ENCODE measurements at regions not wholly inside any gene's neighbourhood (a gene's known extent, or its start where the extent isn't known, plus 50 kb on each side); places are given as distances from the start of the nearest gene placed in this dataset.

DNA sequence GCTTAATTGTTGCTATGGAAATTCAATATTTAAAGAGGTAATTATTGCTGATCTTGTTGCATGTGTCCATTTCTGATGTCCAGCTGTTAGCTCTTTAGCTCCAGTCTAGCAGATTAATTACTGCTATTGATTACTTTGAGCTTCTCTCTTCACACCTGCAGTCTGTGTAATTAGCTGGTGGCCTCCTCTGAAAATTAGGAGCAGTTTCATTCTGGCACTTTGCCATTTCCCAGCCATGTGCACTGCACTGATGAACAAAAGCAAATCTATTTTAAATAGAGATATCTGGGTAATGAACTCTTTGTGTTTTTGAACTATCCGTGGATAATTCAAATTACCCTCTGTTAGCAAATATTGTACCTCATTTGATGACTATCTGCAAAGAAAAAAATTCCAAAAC is 275.9 kb downstream of the RNF144B start:
- H3K36me3 ChIP-seq (ENCODE audit: control insufficient read depth, insufficient read depth, low read length): no peaks in the 10 kb centered on the region
- no peak overlapping the region for H3K4me3 ChIP-seq (ENCODE audit: insufficient read depth, low read depth, low read length)
- no peaks in the 10 kb centered on the region for H3K9me3 ChIP-seq (ENCODE audit: control insufficient read depth, low read length)
- 90% methylated on average over 1 of the region's 1 CpG; no CpG with 5 or more reads in 1 of the 2 experiments for WGBS, 2 experiments
- H3K27ac ChIP-seq (ENCODE audit: insufficient read depth, low read depth, low read length, poor library complexity, severe bottlenecking): no peak overlapping the region
- no peaks in the 10 kb centered on the region for H3K4me1 ChIP-seq (ENCODE audit: control insufficient read depth, insufficient read depth, low read length)
- H3K27me3 ChIP-seq (ENCODE audit: control insufficient read depth, insufficient read depth, low read length, poor library complexity, severe bottlenecking): no peaks in the 10 kb centered on the region

DNA sequence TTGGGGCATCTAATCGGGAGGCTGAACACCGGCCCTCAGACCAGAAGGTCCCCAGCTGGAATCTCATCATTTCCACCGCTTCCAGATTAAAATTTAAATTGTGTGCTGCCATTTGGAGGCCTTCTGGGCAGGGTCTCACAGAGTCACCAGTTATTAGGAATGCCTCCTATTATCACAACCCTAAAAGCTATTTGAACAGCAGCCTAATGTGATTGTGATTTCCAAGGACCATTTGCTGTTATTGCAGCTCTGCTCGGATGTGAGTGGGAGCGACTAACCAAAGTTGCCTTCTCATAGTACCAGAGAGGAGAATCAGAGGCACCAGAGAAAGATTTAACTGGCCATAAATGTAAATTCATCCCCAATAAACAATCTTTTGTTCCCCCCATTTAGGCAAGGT is 277.3 kb downstream of the RNF144B start:
- H3K4me3 ChIP-seq (ENCODE audit: insufficient read depth, low read depth, low read length): no peak overlapping the region
- no peaks in the 10 kb centered on the region for H3K27me3 ChIP-seq (ENCODE audit: control insufficient read depth, insufficient read depth, low read length, poor library complexity, severe bottlenecking)
- H3K9me3 ChIP-seq (ENCODE audit: control insufficient read depth, low read length): no peaks in the 10 kb centered on the region
- no peaks in the 10 kb centered on the region for H3K36me3 ChIP-seq (ENCODE audit: control insufficient read depth, insufficient read depth, low read length)
- no peaks in the 10 kb centered on the region for H3K4me1 ChIP-seq (ENCODE audit: control insufficient read depth, insufficient read depth, low read length)
- no peak overlapping the region for H3K27ac ChIP-seq (ENCODE audit: insufficient read depth, low read depth, low read length, poor library complexity, severe bottlenecking)
- WGBS, 2 experiments: 83 to 87% methylated on average over 5 of the region's 5 CpGs

GRCh38 chr6:18667612-18668011 is 280.5 kb downstream of the RNF144B start:
- no peaks in the 10 kb centered on the region for H3K36me3 ChIP-seq (ENCODE audit: control insufficient read depth, insufficient read depth, low read length)
- no peaks in the 10 kb centered on the region for H3K4me1 ChIP-seq (ENCODE audit: control insufficient read depth, insufficient read depth, low read length)
- no peaks in the 10 kb centered on the region for H3K27me3 ChIP-seq (ENCODE audit: control insufficient read depth, insufficient read depth, low read length, poor library complexity, severe bottlenecking)
- H3K4me3 ChIP-seq (ENCODE audit: insufficient read depth, low read depth, low read length): no peak overlapping the region
- WGBS, 2 experiments: 81 to 96% methylated on average over 1 of the region's 2 CpGs
- H3K9me3 ChIP-seq (ENCODE audit: control insufficient read depth, low read length): no peaks in the 10 kb centered on the region
- no peak overlapping the region for H3K27ac ChIP-seq (ENCODE audit: insufficient read depth, low read depth, low read length, poor library complexity, severe bottlenecking)

GRCh38 chr6:18668994-18669393 is 281.8 kb downstream of the RNF144B start:
- Histone ChIP-seq H3K27ac (ENCODE audit: insufficient read depth, low read depth, low read length, poor library complexity, severe bottlenecking) (no peak overlapping the region), H3K4me3 (ENCODE audit: insufficient read depth, low read depth, low read length) (no peak overlapping the region), H3K27me3 (ENCODE audit: control insufficient read depth, insufficient read depth, low read length, poor library complexity, severe bottlenecking) (no peaks in the 10 kb centered on the region), H3K36me3 (ENCODE audit: control insufficient read depth, insufficient read depth, low read length) (no peaks in the 10 kb centered on the region), H3K4me1 (ENCODE audit: control insufficient read depth, insufficient read depth, low read length) (no peaks in the 10 kb centered on the region), H3K9me3 (ENCODE audit: control insufficient read depth, low read length) (no peaks in the 10 kb centered on the region)
- 74 to 85% methylated on average over 3 of the region's 3 CpGs for WGBS, 2 experiments

GRCh38 chr6:18672852-18673251 is 285.7 kb downstream of the RNF144B start:
- Histone ChIP-seq H3K9me3 (ENCODE audit: control insufficient read depth, low read length) (no peaks in the 10 kb centered on the region), H3K4me1 (ENCODE audit: control insufficient read depth, insufficient read depth, low read length) (no peaks in the 10 kb centered on the region), H3K4me3 (ENCODE audit: insufficient read depth, low read depth, low read length) (no peak overlapping the region), H3K27ac (ENCODE audit: insufficient read depth, low read depth, low read length, poor library complexity, severe bottlenecking) (no peak overlapping the region), H3K36me3 (ENCODE audit: control insufficient read depth, insufficient read depth, low read length) (no peaks in the 10 kb centered on the region), H3K27me3 (ENCODE audit: control insufficient read depth, insufficient read depth, low read length, poor library complexity, severe bottlenecking) (no peaks in the 10 kb centered on the region)
- WGBS, 2 experiments: 94 to 100% methylated on average over 1 of the region's 1 CpG

DNA sequence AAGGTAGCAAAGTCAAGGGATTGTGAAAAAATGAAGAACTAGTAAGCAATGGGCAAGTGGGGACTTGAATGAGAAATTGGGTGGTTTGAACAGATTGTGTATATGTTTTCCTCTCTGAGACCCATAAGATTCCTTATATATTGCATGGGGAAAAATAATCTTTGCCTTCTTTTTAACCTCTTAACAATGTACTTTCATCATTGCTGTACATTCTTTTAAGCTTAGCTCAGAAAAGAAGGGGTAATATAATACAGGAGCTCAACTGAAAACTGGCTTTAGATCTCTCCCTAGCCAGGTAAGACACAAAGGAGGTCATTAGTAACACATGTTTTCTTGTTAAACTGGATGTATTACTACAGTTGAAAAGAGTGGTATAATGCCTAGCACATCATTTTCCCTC is 287.2 kb downstream of the RNF144B start:
- Histone ChIP-seq H3K27me3 (ENCODE audit: control insufficient read depth, insufficient read depth, low read length, poor library complexity, severe bottlenecking) (no peaks in the 10 kb centered on the region), H3K9me3 (ENCODE audit: control insufficient read depth, low read length) (no peaks in the 10 kb centered on the region), H3K4me3 (ENCODE audit: insufficient read depth, low read depth, low read length) (no peak overlapping the region), H3K4me1 (ENCODE audit: control insufficient read depth, insufficient read depth, low read length) (no peaks in the 10 kb centered on the region), H3K36me3 (ENCODE audit: control insufficient read depth, insufficient read depth, low read length) (no peaks in the 10 kb centered on the region), H3K27ac (ENCODE audit: insufficient read depth, low read depth, low read length, poor library complexity, severe bottlenecking) (no peak overlapping the region)

DNA sequence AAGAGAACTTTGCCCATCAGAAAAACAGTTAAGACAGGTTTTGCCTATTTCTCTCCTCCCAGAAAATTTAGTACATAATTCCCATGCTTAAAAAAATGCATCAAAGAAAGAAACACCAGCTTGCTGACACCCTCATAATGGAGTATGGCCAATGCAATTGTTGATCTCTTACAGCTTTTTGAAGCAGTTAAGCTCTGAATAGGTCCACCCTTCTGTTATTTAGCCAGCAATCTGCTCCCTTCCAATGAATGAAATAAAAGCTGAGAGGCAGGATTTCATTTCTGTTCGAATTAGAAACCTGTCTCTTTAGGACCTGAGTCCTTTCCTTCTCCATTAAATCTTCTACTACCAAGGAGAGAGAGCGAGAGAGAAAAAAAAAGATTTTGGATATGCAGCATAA is 288.7 kb downstream of the RNF144B start:
- WGBS, 2 experiments: 48 to 83% methylated on average over 1 to 2 of the region's 2 CpGs
- H3K4me3 ChIP-seq (ENCODE audit: insufficient read depth, low read depth, low read length): no peak overlapping the region
- no peaks in the 10 kb centered on the region for H3K27me3 ChIP-seq (ENCODE audit: control insufficient read depth, insufficient read depth, low read length, poor library complexity, severe bottlenecking)
- H3K36me3 ChIP-seq (ENCODE audit: control insufficient read depth, insufficient read depth, low read length): no peaks in the 10 kb centered on the region
- H3K9me3 ChIP-seq (ENCODE audit: control insufficient read depth, low read length): no peaks in the 10 kb centered on the region
- H3K27ac ChIP-seq (ENCODE audit: insufficient read depth, low read depth, low read length, poor library complexity, severe bottlenecking): no peak overlapping the region
- no peaks in the 10 kb centered on the region for H3K4me1 ChIP-seq (ENCODE audit: control insufficient read depth, insufficient read depth, low read length)

GRCh38 chr6:18676548-18676947 is 289.4 kb downstream of the RNF144B start:
- Histone ChIP-seq H3K4me3 (ENCODE audit: insufficient read depth, low read depth, low read length) (no peak overlapping the region), H3K27me3 (ENCODE audit: control insufficient read depth, insufficient read depth, low read length, poor library complexity, severe bottlenecking) (no peaks in the 10 kb centered on the region), H3K9me3 (ENCODE audit: control insufficient read depth, low read length) (no peaks in the 10 kb centered on the region), H3K27ac (ENCODE audit: insufficient read depth, low read depth, low read length, poor library complexity, severe bottlenecking) (no peak overlapping the region), H3K4me1 (ENCODE audit: control insufficient read depth, insufficient read depth, low read length) (no peaks in the 10 kb centered on the region), H3K36me3 (ENCODE audit: control insufficient read depth, insufficient read depth, low read length) (no peaks in the 10 kb centered on the region)
- WGBS, 2 experiments: 92 to 96% methylated on average over 7 of the region's 7 CpGs

DNA sequence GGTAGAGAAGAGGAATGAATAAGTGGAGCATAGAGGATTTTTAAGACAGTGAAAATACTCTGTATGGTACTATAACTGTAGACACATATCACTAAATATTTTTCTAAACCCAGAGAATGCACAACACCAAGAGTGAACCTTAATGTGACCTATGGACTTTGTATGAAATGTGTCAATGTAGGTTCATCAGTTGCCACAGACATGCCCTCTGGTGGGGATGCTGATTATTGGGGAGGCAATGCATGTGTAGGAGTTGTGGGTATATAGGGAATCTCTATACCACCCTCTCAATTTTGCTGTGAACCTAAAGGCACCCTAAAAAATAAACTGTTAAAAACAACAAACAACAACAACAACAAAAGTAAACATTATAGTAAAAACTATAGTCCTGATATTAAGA is 293.7 kb downstream of the RNF144B start:
- Histone ChIP-seq H3K36me3 (ENCODE audit: control insufficient read depth, insufficient read depth, low read length) (no peaks in the 10 kb centered on the region), H3K27ac (ENCODE audit: insufficient read depth, low read depth, low read length, poor library complexity, severe bottlenecking) (no peak overlapping the region), H3K4me1 (ENCODE audit: control insufficient read depth, insufficient read depth, low read length) (no peaks in the 10 kb centered on the region), H3K9me3 (ENCODE audit: control insufficient read depth, low read length) (no peaks in the 10 kb centered on the region), H3K4me3 (ENCODE audit: insufficient read depth, low read depth, low read length) (no peak overlapping the region), H3K27me3 (ENCODE audit: control insufficient read depth, insufficient read depth, low read length, poor library complexity, severe bottlenecking) (no peaks in the 10 kb centered on the region)

GRCh38 chr6:18681832-18682503 is 294.8 kb downstream of the RNF144B start:
- Histone ChIP-seq H3K4me1 (ENCODE audit: control insufficient read depth, insufficient read depth, low read length) (no peaks in the 10 kb centered on the region), H3K36me3 (ENCODE audit: control insufficient read depth, insufficient read depth, low read length) (no peaks in the 10 kb centered on the region), H3K27ac (ENCODE audit: insufficient read depth, low read depth, low read length, poor library complexity, severe bottlenecking) (no peak overlapping the region), H3K27me3 (ENCODE audit: control insufficient read depth, insufficient read depth, low read length, poor library complexity, severe bottlenecking) (no peaks in the 10 kb centered on the region), H3K4me3 (ENCODE audit: insufficient read depth, low read depth, low read length) (no peak overlapping the region), H3K9me3 (ENCODE audit: control insufficient read depth, low read length) (no peaks in the 10 kb centered on the region)
- 93 to 95% methylated on average over 5 of the region's 5 CpGs for WGBS, 2 experiments

- Histone ChIP-seq H3K36me3 (ENCODE audit: control insufficient read depth, insufficient read depth, low read length) (no peaks in the 10 kb centered on the region), H3K4me3 (ENCODE audit: insufficient read depth, low read depth, low read length) (no peak overlapping the region), H3K27ac (ENCODE audit: insufficient read depth, low read depth, low read length, poor library complexity, severe bottlenecking) (no peak overlapping the region), H3K9me3 (ENCODE audit: control insufficient read depth, low read length) (no peaks in the 10 kb centered on the region), H3K4me1 (ENCODE audit: control insufficient read depth, insufficient read depth, low read length) (no peaks in the 10 kb centered on the region), H3K27me3 (ENCODE audit: control insufficient read depth, insufficient read depth, low read length, poor library complexity, severe bottlenecking) (no peaks in the 10 kb centered on the region)
- 85 to 96% methylated on average over 3 of the region's 3 CpGs for WGBS, 2 experiments
Observed at GRCh38 chr6:18684343-18684742, 297.2 kb downstream of the RNF144B start.
